ENCODE measurements at regions not wholly inside any gene's neighbourhood (a gene's known extent, or its start where the extent isn't known, plus 50 kb on each side); places are given as distances from the start of the nearest gene placed in this dataset.

- Histone ChIP-seq H3K4me3 (no peak overlapping the region), H3K9me3 (no peaks in the 10 kb centered on the region), H3K4me1 (ENCODE audit: low read depth) (peaks cover 4% of the 10 kb centered on the region), H3K36me3 (ENCODE audit: low read depth) (no peaks in the 10 kb centered on the region)
- intact Hi-C loops (cut with DNase I, micrococcal nuclease), result no loop called here
- no peak for TF ChIP-seq CTCF (IDR thresholded peaks at IDR 0.05)
- DNase-seq, result peak in 1 of 3 donors; percentile 31
- ATAC-seq, result no peak
These were observed 76.4 kb upstream of the SLC4A7 start for GRCh38 chr3:27560484-27561056.

DNA sequence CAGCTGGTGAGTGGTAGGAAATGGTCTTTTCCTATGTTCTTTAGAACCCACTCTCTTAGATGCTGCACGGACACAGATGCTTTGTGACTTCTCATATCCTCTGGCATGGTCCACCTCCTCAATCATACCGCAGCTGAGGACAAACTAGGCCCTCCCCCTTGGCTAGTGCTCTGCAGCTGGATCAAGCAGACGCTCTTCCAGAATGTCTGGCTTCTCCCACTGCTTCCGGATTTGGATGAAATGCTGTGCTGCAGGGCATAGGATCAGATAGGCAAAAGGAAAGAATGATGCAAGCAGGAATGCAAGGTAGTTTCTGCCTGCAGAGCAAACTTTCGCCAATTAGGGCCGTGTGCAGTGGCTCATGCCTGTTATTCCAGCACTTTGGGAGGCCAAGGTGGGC lies 75.7 kb upstream of the SLC4A7 start:
- intact Hi-C loops (cut with DNase I, micrococcal nuclease), result no loop called here
- no peak for TF ChIP-seq CTCF (IDR thresholded peaks at IDR 0.05)
- Histone ChIP-seq H3K4me3 (no peak overlapping the region), H3K9me3 (no peaks in the 10 kb centered on the region), H3K4me1 (ENCODE audit: low read depth) (peaks cover 4% of the 10 kb centered on the region), H3K36me3 (ENCODE audit: low read depth) (no peaks in the 10 kb centered on the region)
- ATAC-seq (peak; percentile 33), DNase-seq (peak in 1 of 3 donors; percentile 19)

DNA sequence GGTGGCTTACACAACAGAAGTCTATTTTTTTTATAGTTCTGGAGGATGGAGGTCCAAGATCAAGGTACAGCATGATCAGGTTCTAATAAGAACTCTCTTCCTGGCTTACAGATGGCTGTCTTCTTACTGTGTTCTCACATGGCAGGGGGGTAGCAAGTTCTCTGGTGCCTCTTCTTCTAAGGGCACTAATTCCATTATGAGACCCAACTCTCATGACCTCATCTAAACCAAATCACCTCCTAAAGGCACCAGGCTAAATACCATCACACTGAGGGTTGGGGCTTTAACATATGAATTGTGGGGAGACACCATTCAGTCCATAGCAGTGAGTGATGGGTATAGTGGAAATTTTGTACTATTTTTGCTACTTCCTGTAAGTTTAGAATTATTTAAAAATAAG lies 75.2 kb upstream of the SLC4A7 start:
- H3K4me3 ChIP-seq, result no peak overlapping the region
- TF ChIP-seq CTCF (IDR thresholded peaks at IDR 0.05), result no peak
- peaks cover 4% of the 10 kb centered on the region for H3K4me1 ChIP-seq (ENCODE audit: low read depth)
- ATAC-seq, result no peak
- no peaks in the 10 kb centered on the region for H3K9me3 ChIP-seq
- no peak for DNase-seq
- no peaks in the 10 kb centered on the region for H3K36me3 ChIP-seq (ENCODE audit: low read depth)
- intact Hi-C loops (cut with DNase I, micrococcal nuclease), result no loop called here

DNA sequence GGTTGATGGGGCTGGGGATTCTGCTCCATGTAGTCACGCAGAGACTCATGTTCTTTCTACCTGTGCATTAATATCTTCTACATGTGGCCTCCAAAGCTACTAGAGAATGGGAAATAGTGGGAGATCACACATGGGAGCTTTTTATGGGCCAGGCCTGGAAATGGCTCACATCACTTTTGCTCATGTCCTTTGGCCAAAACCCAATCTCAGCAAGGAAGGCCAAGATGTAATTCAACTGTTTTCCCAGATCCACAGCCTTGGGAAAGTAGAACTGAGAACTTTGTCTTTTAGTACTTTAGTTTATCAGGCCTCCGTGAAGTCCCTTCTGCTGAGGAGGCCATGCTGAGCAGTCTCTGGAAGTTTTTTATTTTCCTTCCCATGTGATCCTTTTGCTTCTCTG lies 73.2 kb upstream of the SLC4A7 start:
- Histone ChIP-seq H3K36me3 (ENCODE audit: low read depth) (no peaks in the 10 kb centered on the region), H3K9me3 (no peaks in the 10 kb centered on the region), H3K4me1 (ENCODE audit: low read depth) (peaks cover 4% of the 10 kb centered on the region), H3K4me3 (no peak overlapping the region)
- ATAC-seq (no peak), DNase-seq (no peak)
- intact Hi-C loops (cut with DNase I, micrococcal nuclease), result no loop called here
- no peak for TF ChIP-seq CTCF (IDR thresholded peaks at IDR 0.05)

DNA sequence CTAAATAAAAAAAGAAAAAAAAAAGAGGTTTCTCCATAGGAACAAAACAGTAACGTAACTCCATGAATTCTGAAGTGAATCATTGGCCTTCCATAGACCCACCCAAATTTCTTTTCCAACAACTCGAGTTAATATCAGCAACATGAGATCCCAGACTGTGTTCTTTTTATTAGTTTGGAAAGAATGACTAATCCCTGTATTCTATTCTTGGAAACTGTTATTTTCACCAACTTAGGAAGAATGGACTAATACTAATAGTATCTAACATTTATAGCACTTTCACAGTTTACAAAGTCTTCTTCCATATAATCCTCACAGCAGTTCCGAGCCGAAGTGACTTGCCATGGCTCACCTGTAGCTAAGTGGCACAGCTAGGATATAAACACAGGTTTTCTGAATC lies 72.7 kb upstream of the SLC4A7 start:
- H3K4me1 ChIP-seq (ENCODE audit: low read depth), result peaks cover 4% of the 10 kb centered on the region
- H3K36me3 ChIP-seq (ENCODE audit: low read depth), result no peaks in the 10 kb centered on the region
- intact Hi-C loops (cut with DNase I, micrococcal nuclease), result no loop called here
- no peak overlapping the region for H3K4me3 ChIP-seq
- H3K9me3 ChIP-seq, result no peaks in the 10 kb centered on the region
- no peak for DNase-seq
- no peak for TF ChIP-seq CTCF (IDR thresholded peaks at IDR 0.05)
- ATAC-seq, result peak; percentile 25

DNA sequence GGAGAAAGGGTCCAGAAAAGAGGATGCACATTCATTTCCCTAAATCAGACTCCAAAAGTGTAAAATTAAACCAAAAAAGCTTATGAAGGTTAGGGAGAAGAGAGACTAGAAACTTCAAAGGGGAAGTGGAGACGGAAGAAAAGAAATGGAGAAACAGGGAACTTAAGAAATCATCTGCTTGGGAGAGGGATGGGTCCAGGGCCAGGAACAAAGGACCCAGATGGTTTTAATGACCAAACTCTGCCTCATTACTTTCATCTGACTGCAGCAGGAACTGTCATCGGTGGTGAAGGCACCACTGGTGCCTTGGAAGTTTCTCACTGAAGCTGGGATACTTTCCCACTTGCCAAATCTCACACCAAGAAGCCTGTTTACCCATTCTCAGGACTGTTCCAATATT lies 70.5 kb upstream of the SLC4A7 start:
- intact Hi-C loops (cut with DNase I, micrococcal nuclease), result no loop called here
- Histone ChIP-seq H3K4me3 (no peak overlapping the region), H3K9me3 (no peaks in the 10 kb centered on the region), H3K4me1 (ENCODE audit: low read depth) (no peaks in the 10 kb centered on the region), H3K36me3 (ENCODE audit: low read depth) (no peaks in the 10 kb centered on the region)
- no peak for DNase-seq
- ATAC-seq, result no peak
- TF ChIP-seq CTCF (IDR thresholded peaks at IDR 0.05), result no peak
